GM18907 (cell line): ENCODE measurements at regions not wholly inside any gene's neighbourhood (a gene's known extent, or its start where the extent isn't known, plus 50 kb on each side); places are given as distances from the start of the nearest gene placed in this dataset.
"Not testable (repeated sequence)": the region's sequence is repeated elsewhere in the genome, so short reads cannot be mapped to it uniquely, and the experiment has no call there.

Experiments used
- ATAC-seq: cut with Tn5 transposase; IDR thresholded peaks from one replicate; pipeline ENCODE4 v1.9.1; 2021; ENCODE audit warnings: mild to moderate bottlenecking, moderate library complexity; ENCODE audit not compliant: unreplicated experiment

DNA sequence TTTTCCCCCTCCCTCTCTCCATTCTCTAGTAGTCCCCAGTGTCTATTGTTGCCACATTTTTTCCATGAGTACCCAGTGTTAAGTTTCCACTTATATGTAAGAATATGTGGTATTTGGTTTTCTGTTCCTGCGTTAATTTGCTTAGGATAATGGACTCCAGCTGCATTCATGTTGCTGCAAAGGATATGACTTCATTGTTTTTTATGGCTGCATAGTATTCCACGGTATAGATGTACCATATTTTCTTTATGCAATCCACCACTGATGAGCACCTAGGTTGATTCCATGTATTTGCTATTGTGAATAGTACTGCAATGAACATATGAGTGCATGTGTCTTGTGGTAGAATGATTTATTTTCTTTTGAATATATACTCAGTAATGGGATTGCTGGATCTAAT is 77.4 kb upstream of the MEGF10 start:
- no peak for ATAC-seq

DNA sequence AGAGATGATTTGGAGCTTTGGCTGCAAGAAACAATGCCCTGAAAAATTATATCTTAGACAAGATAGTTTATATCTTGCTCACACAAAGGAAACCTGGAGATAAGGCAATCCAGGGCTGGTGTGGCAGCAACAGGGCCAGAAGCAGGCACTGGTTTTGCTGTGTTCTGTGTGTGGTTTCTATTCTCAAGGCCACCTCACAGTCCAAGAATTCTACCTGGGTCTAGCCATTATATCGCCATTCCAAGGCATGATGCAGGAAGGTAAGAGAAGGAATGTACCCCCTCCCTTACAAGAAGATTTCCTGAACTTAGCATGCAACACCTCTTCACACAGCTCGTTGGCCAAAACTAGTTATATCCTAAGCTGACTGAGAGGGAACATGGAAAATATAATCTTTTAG is 74.5 kb upstream of the MEGF10 start:
- ATAC-seq, result no peak

DNA sequence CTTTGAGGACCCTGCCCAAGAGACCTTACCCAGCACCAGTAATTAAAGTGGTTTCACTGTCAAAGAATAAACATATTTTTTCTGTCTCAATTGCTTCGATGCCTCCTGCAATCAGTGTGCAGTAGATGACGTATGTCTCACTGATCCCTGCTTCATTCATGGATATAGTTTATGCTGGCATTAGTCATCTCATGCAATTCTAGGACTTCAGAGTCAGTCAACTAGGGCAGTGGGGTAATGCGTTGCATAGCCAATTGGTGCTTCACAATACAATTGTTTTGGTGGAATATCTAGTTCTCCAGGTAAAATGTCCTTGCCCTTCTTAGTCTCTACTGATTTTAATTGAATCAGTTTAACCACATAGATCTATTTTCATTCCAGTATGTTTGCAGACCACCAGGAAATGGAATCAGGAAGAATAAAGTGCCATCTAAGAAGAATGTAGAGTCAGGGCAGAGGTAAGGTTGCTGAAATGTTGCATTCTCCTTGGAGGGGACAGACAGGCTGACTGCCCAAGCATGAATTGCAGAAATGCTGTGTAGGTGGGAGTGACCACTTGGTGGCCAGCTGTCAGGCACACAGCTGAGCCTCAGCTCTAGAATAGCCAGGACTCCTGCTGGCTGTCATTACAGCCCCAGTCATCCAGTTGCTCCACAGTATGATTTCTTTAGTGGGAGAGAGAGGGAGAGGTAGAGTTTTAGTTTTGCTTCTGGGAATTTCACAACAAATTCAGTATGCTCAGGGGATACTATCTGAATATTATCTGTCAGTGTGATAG is 73.5 kb upstream of the MEGF10 start:
- no peak for ATAC-seq

DNA sequence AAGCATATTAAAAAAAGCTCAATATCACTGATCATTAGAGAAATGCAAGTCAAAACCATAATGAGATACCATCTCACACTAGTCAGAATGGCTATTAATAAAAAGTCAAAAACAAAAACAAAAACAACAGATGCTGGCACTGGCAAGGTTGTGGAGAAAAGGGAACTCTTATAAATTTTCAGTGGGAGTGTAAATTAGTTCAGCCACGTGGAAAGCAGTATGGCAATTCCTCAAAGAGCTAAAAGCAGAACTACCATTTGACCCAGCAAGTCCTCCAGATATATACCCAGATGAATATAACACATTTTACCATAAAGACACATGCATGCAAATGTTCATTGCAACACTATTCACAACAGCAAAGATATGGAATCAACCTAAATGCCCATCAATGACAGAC is 68.7 kb upstream of the MEGF10 start:
- ATAC-seq, result not testable (repeated sequence)

DNA sequence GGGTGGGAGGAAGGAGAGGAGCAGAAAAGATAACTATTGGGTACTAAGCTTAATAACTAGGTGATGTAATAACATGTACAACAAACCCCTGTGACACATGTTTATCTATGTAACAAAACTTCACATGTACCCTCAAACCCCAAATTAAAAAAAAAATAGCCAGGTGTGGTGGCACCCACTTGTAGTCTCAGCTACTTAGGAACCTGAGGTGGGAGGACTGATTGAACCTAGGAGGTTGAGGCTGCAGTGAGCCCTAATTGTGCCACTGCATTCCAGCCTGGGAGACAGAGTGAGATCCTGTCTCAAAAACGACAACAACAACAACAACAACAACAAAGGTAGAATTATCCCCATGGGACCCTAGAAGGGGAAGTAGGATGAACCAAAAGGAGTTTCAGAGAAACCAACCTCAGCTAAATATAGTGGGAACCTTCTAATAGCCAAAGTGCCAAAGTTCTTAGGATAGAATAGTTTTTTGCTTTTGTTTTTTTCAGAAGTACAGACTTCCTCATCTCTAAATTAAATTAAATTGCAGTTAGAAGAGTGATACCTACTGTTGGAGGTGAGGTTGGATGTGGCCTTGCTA is 67.9 kb upstream of the MEGF10 start:
- peak; percentile 72 for ATAC-seq

DNA sequence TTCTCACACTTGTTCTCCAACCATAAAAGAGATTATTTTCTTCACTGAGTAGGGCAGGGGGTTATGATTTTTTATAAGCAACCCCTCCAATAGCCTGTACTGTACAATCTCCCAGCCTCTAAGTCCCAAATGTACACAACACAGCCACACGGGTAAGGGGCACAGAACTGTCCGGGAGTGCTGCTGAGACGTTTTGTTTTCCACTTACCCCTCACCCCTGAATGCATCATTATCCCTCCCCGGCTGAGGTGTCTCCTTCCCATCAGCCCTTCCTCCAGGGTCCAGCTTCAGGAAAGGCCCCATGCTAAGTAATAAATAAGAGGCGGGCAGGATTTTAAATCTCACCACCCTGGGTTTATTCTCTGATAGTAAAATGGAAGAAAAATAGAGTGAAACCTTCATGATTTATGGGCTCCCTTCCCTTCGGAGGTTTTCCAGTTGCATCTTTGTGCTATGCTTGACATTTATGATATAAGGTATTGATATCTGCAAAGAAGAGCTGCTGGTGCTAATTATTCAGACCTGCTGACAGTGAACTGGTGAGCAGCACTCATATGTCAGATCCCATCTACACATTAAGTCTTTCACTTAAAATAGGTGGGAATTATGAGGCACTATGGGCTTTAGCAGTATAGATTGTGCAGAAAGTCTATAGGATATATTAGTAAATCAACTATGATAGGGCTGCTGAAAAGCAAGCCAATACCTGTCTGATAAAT is 67.2 kb upstream of the MEGF10 start:
- ATAC-seq, result no peak

DNA sequence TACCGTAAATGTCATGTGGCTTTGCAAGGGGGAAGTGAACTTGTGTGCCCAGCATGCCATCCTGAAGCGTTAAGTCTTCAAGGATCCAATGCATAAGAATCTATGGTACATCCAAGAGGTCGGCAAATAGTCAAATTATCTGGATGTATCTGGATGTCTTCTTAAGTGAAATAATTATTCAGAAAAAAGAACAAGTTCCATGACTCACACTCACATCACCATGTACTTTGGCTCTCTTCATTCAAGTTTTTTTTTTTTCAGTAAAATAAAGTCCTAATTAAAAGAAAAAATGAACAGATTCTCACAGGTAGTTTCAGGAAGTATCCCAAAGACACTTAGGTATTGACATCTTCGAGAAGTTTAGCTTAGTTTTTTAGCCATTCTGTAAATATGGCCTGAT is 62.7 kb upstream of the MEGF10 start:
- ATAC-seq, result no peak

DNA sequence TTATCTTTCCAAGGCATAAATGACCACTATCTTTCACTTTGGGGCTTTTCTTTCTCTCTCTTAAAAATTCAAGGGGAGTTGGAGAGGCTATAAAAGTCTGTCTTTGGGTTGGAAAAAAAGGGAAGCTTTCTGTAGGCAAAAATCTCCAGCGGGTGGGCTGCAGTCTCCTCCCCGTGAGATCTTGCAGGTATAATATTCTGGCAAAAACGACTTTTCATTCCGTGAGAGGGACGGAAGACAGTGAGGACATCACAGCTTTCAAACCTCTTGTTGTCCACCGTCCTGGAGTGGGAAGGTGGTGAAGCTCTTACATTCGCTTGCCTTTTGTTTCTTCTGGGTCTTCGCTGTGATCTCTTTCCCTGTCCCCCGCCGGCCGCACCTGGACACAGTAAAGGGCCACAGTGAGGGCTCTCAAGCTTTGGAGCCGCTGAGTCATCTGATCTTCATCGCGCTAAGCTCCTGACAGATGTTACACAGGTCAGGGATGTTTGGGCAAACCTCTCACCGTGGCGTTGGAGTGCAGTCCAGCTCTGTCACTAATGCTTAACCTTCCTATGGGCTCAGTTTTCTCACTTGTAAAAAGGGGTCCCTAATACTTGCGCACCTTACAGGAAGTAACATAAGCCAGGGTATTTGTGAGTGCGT is 61.9 kb upstream of the MEGF10 start:
- ATAC-seq, result no peak

DNA sequence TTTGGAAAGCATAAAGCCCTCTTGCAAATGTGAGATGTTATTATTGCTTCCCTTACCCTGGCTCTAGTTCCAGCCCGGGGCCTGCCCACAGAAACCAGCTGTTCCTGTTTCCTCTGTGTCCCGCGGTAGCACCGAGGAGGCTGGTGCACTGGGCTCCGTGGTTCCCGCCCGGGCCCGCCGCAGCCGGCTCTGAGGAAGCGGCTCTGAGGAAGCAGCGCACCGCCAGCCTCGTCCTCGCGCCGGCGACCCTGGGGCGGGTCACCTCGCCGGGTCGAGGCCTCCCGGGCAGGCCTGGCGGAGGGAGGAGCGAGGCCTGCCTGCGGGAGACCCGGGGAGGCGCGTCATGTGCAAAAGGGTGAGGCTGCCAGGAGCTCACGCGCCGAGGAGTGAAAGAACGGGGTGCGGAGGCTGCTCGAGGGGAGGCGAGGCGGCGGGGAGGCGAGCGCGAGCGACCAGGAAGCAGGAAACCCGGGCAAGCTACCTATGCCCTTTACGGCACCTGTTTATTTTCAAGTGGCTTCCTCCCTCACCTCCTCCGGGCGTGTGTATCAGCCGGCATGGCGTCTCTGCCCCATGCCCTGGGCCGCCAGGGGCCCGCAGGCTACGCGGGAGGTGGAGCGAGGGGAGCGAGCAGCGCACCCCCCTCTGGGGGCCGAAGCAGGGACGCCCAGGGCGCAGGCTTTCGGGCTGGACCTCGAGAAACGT is 61.3 kb upstream of the MEGF10 start:
- peak; percentile 90 for ATAC-seq

DNA sequence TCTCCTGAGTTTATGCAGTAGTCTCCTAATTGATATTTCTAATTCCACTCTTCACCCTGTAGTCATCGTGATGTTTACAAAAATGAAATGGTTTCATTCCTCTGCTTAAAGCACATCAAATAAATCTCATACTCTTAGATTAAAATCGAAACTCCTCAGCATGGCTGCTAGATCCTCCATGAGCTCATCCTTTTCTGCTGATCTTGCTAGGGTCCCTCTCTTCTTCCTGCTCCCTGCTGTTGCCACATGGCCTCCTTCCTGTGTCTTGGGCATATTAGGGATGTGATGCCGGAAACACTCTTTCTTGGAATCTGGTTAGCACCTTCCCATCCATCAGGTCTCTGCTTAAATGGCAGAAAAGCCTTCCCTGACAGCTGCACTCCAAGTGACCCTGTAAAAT is 59.5 kb upstream of the MEGF10 start:
- no peak for ATAC-seq

DNA sequence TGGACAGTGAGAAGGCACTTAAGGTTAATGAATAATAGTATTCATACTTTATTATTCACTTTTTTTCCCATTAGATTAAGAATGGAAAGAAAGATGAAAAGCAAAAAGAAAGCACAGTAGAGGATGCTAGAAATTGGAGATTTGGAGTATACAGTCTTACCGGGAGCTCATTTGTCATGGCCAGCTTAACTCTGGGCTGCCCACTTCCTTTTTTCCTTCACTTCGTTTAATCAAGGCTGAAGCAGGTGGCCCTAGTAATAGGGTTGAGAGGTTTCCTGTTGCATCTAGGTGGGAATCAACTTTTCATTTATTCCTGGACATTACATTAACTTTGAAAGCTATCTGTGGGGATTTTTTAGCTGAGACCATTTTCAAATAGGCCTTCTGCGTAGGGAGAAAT is 57.0 kb upstream of the MEGF10 start:
- no peak for ATAC-seq

DNA sequence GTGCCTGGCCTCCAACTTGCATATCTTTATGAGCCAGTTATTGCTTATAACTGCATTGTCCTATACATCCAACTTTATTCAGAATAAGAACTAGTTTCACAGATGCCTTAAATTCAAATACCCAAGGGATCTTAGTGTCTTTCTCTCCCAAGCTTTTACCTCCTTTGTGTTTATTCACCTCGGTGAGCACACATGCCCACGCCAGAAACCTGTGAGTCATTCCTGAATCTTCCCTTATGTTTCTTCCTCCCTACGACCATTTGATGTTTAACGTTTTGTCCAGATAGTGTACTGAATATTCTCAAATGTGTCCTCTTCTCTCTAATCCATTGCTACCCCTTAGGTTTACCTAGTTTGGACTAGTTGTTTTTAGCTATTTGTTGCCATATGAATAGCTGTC is 55.5 kb upstream of the MEGF10 start:
- ATAC-seq, result no peak

DNA sequence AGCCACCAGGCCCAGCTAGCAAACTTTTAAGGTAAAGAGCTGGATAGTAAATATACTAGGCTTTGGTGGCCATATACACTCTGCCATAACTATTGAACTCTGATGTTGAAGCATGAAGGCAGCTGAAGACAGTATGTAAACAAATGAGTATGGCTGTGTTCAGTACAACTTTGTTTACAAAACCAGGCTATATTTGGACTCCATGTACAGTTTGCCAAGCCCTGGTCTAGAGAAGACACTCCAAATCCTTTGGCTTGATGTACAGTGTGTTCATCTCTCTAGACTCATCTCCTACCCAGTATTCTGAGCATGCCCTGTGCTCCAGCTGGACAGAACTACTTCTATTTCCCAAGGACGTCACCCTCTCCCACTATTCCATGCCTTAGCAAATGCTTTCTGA is 54.3 kb upstream of the MEGF10 start:
- no peak for ATAC-seq
